CD14-positive monocyte (primary cell): ENCODE measurements at regions not wholly inside any gene's neighbourhood (a gene's known extent, or its start where the extent isn't known, plus 50 kb on each side); places are given as distances from the start of the nearest gene placed in this dataset.

ENCODE experiments used
- DNase-seq, 3 donors: peaks; one replicate each; pipeline ENCODE4 v3.0.0-alpha.2; 2011 to 2022
- H2AFZ ChIP-seq: 2 replicates; pipeline ENCODE4 v1.6.0; 2012; ENCODE audit warnings: mild to moderate bottlenecking, low read depth, low read length, inconsistent platforms; ENCODE audit not compliant: insufficient read depth, poor library complexity, severe bottlenecking
- H3K27ac ChIP-seq, 2 donors: 1 replicate in 1 of 2; 2 replicates in 1 of 2; pipeline ENCODE4 v1.5.1; 2012 to 2013; ENCODE audit warnings: low read length in 2 of 2, control low read depth in 1 of 2, inconsistent platforms in 1 of 2, low read depth in 1 of 2, mild to moderate bottlenecking in 1 of 2
- H3K27me3 ChIP-seq, 2 donors: one replicate each; pipeline versions ENCODE4 v1.6.0 to v1.6.1; 2011 to 2013; ENCODE audit warnings: low read length in 2 of 2; ENCODE audit not compliant: control insufficient read depth in 2 of 2, insufficient read depth in 2 of 2
- H3K36me3 ChIP-seq, 2 donors: replicated peaks in 1 of 2; 1 replicate in 1 of 2; 2 replicates in 1 of 2; pipeline versions ENCODE4 v1.5.1 to v1.6.1; 2012 to 2013; ENCODE audit warnings: low read length in 2 of 2, control low read depth in 1 of 2, inconsistent platforms in 1 of 2, mild to moderate bottlenecking in 1 of 2; ENCODE audit not compliant: insufficient read depth in 2 of 2, control insufficient read depth in 1 of 2
- H3K4me1 ChIP-seq, 2 donors: 1 replicate in 1 of 2; 2 replicates in 1 of 2; pipeline versions ENCODE4 v1.5.1 to v1.6.1; 2012 to 2013; ENCODE audit warnings: low read length in 2 of 2, control low read depth in 1 of 2, inconsistent platforms in 1 of 2, mild to moderate bottlenecking in 1 of 2, moderate library complexity in 1 of 2; ENCODE audit not compliant: insufficient read depth in 2 of 2, control insufficient read depth in 1 of 2
- H3K4me2 ChIP-seq: replicated peaks from 2 replicates; pipeline ENCODE3; 2012; ENCODE audit warnings: low read length, moderate library complexity, mild to moderate bottlenecking; ENCODE audit not compliant: poor library complexity, severe bottlenecking; ENCODE audit errors: extremely low read depth
- H3K4me3 ChIP-seq, 3 experiments: fragments of 200-600 bp in 1 of 3; sonication (generic) in 1 of 3; replicated peaks in 1 of 3; 1 replicate in 2 of 3; 2 replicates in 1 of 3; pipeline ENCODE4 v1.5.1; 2011 to 2013; ENCODE audit warnings: low read length in 3 of 3, mild to moderate bottlenecking in 3 of 3, control low read depth in 2 of 3, low read depth in 2 of 3, inconsistent platforms in 1 of 3, moderate library complexity in 1 of 3
- H3K79me2 ChIP-seq: 2 replicates; pipeline ENCODE4 v1.6.0; 2012; ENCODE audit warnings: mild to moderate bottlenecking, control low read depth, inconsistent platforms, low read length, moderate library complexity; ENCODE audit not compliant: insufficient read depth
- H3K9ac ChIP-seq: 2 replicates; pipeline ENCODE4 v1.6.0; 2017; ENCODE audit warnings: low read length, mild to moderate bottlenecking; ENCODE audit not compliant: insufficient read depth, poor library complexity, severe bottlenecking
- H3K9me3 ChIP-seq, 2 donors: replicated peaks in 1 of 2; 1 replicate in 1 of 2; 2 replicates in 1 of 2; pipeline versions ENCODE4 v1.5.1 to v1.6.1; 2012 to 2013; ENCODE audit warnings: low read length in 2 of 2, control low read depth in 1 of 2; ENCODE audit not compliant: control insufficient read depth in 1 of 2, insufficient read depth in 1 of 2
- H4K20me1 ChIP-seq: 2 replicates; pipeline ENCODE4 v1.6.0; 2012; ENCODE audit warnings: mild to moderate bottlenecking, low read length, control low read depth, moderate library complexity; ENCODE audit not compliant: insufficient read depth
- H3K27ac Mint-ChIP-seq, 7 donors: one replicate each; pipeline ENCODE4 v1.8.0; 2020; ENCODE audit warnings: mild to moderate bottlenecking in 7 of 7, mixed read lengths in 7 of 7, moderate library complexity in 6 of 7, inconsistent platforms in 2 of 7
- H3K27me3 Mint-ChIP-seq, 3 donors: one replicate each; pipeline ENCODE4 v1.8.0; 2021 to 2022; ENCODE audit warnings: low read depth in 3 of 3, mild to moderate bottlenecking in 3 of 3, mixed read lengths in 3 of 3, moderate library complexity in 3 of 3, inconsistent platforms in 1 of 3
- H3K36me3 Mint-ChIP-seq, 2 donors: one replicate each; pipeline ENCODE4 v1.8.0; 2020; ENCODE audit warnings: mixed read lengths in 2 of 2, inconsistent platforms in 1 of 2, mild to moderate bottlenecking in 1 of 2
- H3K4me1 Mint-ChIP-seq: one replicate; pipeline ENCODE4 v1.8.0; 2020; ENCODE audit warnings: mild to moderate bottlenecking, mixed read lengths
- H3K4me3 Mint-ChIP-seq, 2 donors: one replicate each; pipeline ENCODE4 v1.8.0; 2020; ENCODE audit warnings: mild to moderate bottlenecking in 2 of 2, mixed read lengths in 2 of 2, moderate library complexity in 1 of 2
- H3K9me3 Mint-ChIP-seq, 7 donors: one replicate each; pipeline ENCODE4 v1.8.0; 2020 to 2022; ENCODE audit warnings: mixed read lengths in 7 of 7, mild to moderate bottlenecking in 6 of 7, moderate library complexity in 6 of 7, inconsistent platforms in 2 of 7
- WGBS: methylation state at CpG from one replicate; pipeline ENCODE4 v1.1.5; 2013; ENCODE audit warnings: missing lambda C conversion rate; ENCODE audit not compliant: insufficient coverage; 5-methylcytosine and 5-hydroxymethylcytosine counted together
- intact Hi-C, 2 donors: fragments of 100-400 bp; cut with micrococcal nuclease; formaldehyde crosslinking; loops; one replicate each; pipeline versions ENCODE4 v1.15.0 to v1.15.1; 2023
- TF ChIP-seq, protein P1 (sequence below): fragments of 200-600 bp; IDR thresholded peaks from one replicate; pipeline ENCODE4 v1.8.0; 2022; ENCODE audit warnings: antibody characterized with exemption, mild to moderate bottlenecking

DNA sequence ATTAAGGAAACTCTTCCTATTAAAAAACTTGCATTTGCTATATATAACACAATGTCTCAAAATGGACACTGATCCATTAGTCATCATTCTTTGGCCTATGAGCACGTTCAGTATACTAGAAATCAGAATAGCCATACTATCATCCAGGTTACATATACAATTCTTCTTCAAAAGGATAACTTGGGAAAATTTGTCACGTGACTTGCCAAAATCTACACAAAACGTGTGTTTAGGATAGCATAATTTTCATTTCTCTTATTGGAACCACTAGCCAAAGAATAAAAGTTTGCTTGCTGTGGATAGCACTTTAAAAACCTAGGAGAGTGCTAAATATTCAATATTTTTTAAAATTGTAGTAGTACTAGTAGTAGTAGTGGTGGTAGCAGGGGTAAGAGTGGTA lies 714.3 kb upstream of the FOXG1 start:
- Histone ChIP-seq H3K9ac (no peak overlapping the region), H3K27ac (no peak overlapping the region), H3K36me3 (no peaks in the 10 kb centered on the region), H3K4me1 (peaks cover under 1 to 1% of the 10 kb centered on the region in 2 donors), H3K79me2 (no peaks in the 10 kb centered on the region), H3K4me3 (no peak overlapping the region), H3K27me3 (no peaks in the 10 kb centered on the region), H3K9me3 (no peaks in the 10 kb centered on the region), H4K20me1 (no peaks in the 10 kb centered on the region), H3K4me2 (no peak overlapping the region), H2AFZ (no peak overlapping the region)
- no peaks in the 10 kb centered on the region for H3K36me3 Mint-ChIP-seq
- no CpG with 5 or more reads among the region's 3 CpGs for WGBS
- peaks cover 5% of the 10 kb centered on the region for H3K4me1 Mint-ChIP-seq
- DNase-seq, result no peak
- peaks cover 0 to 6% (median 0%) of the 10 kb centered on the region in 7 donors for H3K9me3 Mint-ChIP-seq
- TF ChIP-seq, protein P1, sequence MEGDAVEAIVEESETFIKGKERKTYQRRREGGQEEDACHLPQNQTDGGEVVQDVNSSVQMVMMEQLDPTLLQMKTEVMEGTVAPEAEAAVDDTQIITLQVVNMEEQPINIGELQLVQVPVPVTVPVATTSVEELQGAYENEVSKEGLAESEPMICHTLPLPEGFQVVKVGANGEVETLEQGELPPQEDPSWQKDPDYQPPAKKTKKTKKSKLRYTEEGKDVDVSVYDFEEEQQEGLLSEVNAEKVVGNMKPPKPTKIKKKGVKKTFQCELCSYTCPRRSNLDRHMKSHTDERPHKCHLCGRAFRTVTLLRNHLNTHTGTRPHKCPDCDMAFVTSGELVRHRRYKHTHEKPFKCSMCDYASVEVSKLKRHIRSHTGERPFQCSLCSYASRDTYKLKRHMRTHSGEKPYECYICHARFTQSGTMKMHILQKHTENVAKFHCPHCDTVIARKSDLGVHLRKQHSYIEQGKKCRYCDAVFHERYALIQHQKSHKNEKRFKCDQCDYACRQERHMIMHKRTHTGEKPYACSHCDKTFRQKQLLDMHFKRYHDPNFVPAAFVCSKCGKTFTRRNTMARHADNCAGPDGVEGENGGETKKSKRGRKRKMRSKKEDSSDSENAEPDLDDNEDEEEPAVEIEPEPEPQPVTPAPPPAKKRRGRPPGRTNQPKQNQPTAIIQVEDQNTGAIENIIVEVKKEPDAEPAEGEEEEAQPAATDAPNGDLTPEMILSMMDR, result no peak
- intact Hi-C loops, result no loop called here
- H3K4me3 Mint-ChIP-seq, result no peak overlapping the region
- H3K27ac Mint-ChIP-seq, result no peak overlapping the region
- no peaks in the 10 kb centered on the region for H3K27me3 Mint-ChIP-seq

GRCh38 chr14:28055008-28055407 lies 711.6 kb upstream of the FOXG1 start:
- H3K27me3 Mint-ChIP-seq, result no peaks in the 10 kb centered on the region
- Histone ChIP-seq H4K20me1 (no peaks in the 10 kb centered on the region), H3K27me3 (no peaks in the 10 kb centered on the region), H3K36me3 (no peaks in the 10 kb centered on the region), H3K4me2 (no peak overlapping the region), H3K9me3 (no peaks in the 10 kb centered on the region), H3K4me1 (peaks cover 4 to 15% of the 10 kb centered on the region in 2 donors), H3K9ac (no peak overlapping the region), H3K27ac (no peak overlapping the region), H3K79me2 (no peaks in the 10 kb centered on the region), H3K4me3 (no peak overlapping the region), H2AFZ (no peak overlapping the region)
- TF ChIP-seq, protein P1, result no peak
- no peak overlapping the region for H3K27ac Mint-ChIP-seq
- intact Hi-C loops, result no loop called here
- H3K36me3 Mint-ChIP-seq, result no peaks in the 10 kb centered on the region
- no peak for DNase-seq
- H3K4me1 Mint-ChIP-seq, result peaks cover 23% of the 10 kb centered on the region
- peaks cover 0 to 6% (median 0%) of the 10 kb centered on the region in 7 donors for H3K9me3 Mint-ChIP-seq
- H3K4me3 Mint-ChIP-seq, result no peak overlapping the region
- no CpG with 5 or more reads among the region's 3 CpGs for WGBS
